ENCODE measurements at regions not wholly inside any gene's neighbourhood (a gene's known extent, or its start where the extent isn't known, plus 50 kb on each side); places are given as distances from the start of the nearest gene placed in this dataset.

DNA sequence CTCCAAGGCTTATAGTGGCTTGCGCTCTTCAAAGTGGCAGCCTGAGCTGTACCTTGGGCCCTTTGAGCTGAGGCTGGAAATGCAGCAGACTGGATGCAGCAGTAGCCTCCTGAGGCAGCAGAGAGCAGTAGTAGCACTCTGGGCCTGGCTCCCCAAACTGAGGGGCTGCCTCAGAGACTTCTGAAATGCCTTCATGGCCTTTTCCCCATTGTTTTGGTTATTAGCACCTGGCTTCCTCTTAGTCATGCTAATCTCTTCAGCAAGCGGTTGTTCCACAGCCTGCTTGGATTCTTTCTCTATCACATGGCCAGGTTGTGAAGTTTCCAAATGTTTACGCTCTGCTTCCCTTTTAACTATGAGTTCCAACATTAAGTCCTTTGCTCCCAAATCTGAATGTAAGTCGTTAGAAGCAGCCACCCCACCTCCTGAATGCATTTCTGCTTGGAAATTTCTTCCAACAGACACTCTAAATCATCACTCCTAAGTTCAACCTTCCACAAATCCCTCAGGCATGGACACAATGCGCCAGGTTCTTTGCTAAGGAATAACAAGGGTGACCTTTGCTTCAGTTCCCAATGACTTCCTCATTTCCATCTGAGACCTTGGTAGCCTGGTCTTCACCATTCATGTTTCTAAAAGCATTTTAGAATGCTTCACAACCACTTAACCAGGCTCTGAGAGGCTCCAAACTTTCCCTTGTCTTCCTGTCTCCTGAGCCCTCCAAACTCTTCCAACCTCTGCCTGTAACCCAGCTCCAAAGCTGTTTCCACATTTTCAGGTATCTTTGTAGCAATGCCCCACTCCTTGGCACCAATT lies 145.8 kb downstream of the ZDHHC21 start:
- no peak for TF ChIP-seq RXRA (IDR thresholded peaks at IDR 0.05; ENCODE audit: insufficient read depth, low read depth, low read length)
- TF ChIP-seq, protein P1, sequence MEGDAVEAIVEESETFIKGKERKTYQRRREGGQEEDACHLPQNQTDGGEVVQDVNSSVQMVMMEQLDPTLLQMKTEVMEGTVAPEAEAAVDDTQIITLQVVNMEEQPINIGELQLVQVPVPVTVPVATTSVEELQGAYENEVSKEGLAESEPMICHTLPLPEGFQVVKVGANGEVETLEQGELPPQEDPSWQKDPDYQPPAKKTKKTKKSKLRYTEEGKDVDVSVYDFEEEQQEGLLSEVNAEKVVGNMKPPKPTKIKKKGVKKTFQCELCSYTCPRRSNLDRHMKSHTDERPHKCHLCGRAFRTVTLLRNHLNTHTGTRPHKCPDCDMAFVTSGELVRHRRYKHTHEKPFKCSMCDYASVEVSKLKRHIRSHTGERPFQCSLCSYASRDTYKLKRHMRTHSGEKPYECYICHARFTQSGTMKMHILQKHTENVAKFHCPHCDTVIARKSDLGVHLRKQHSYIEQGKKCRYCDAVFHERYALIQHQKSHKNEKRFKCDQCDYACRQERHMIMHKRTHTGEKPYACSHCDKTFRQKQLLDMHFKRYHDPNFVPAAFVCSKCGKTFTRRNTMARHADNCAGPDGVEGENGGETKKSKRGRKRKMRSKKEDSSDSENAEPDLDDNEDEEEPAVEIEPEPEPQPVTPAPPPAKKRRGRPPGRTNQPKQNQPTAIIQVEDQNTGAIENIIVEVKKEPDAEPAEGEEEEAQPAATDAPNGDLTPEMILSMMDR (IDR thresholded peaks at IDR 0.05; ENCODE audit: control extremely low read depth in 1 of 3, insufficient read depth in 1 of 3, low read depth in 1 of 3, low read length in 3 of 3): peak; percentile 52 to 84 (median 82)
- peak in 1 of 2 experiments; percentile 37; a peak in 1 of 4 replicates for TF ChIP-seq HDAC2 (IDR thresholded peaks at IDR 0.05; ENCODE audit: borderline replicate concordance in 1 of 2, low read depth in 2 of 2, low read length in 2 of 2)
- TF ChIP-seq JUN (IDR thresholded peaks at IDR 0.05; ENCODE audit: low read depth, low read length): no peak; the same call in 1 of the 2 replicates
- peak in 1 of 2 experiments; percentile 62; a peak in 1 of 3 replicates for TF ChIP-seq POLR2A (IDR thresholded peaks at IDR 0.05; ENCODE audit: control extremely low read depth in 1 of 2, low read depth in 2 of 2, low read length in 2 of 2)
- 0 out of 2 replicates have a peak, but pooled peaks have one; percentile 11 for TF ChIP-seq CEBPB (IDR thresholded peaks at IDR 0.05; ENCODE audit: low read depth, low read length)
- TF ChIP-seq RAD21 (IDR thresholded peaks at IDR 0.05 in 1 of 2, conservative IDR thresholded peaks at IDR 0.05 in 1 of 2; ENCODE audit: low read depth in 2 of 2, low read length in 2 of 2): peak; percentile 74 to 78
